GM21529 (cell line): ENCODE measurements at regions not wholly inside any gene's neighbourhood (a gene's known extent, or its start where the extent isn't known, plus 50 kb on each side); places are given as distances from the start of the nearest gene placed in this dataset.

Experiments
- ATAC-seq: cut with Tn5 transposase; IDR thresholded peaks from one replicate; pipeline ENCODE4 v1.9.1; 2021; ENCODE audit not compliant: unreplicated experiment

DNA sequence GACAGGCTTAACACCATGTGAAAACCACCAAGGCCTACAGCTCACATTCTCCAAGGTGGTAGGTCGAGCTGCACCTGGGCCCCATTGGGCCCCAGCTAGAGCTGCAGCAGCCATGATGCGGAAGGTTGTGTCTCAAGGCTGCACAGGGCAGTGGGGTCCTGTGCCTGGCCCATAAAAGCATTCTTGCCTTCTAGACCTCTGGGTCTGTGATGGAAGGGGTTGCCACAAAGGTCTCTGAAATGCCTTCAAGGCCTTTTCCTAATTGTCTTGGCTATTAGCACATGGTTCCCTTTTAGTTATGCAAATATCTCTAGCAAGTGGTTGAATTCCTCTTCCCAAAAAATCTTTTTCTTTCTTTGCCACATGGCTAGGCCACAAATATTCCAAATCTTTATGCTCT lies 52.5 kb upstream of the C11orf58 start:
- no peak for ATAC-seq

DNA sequence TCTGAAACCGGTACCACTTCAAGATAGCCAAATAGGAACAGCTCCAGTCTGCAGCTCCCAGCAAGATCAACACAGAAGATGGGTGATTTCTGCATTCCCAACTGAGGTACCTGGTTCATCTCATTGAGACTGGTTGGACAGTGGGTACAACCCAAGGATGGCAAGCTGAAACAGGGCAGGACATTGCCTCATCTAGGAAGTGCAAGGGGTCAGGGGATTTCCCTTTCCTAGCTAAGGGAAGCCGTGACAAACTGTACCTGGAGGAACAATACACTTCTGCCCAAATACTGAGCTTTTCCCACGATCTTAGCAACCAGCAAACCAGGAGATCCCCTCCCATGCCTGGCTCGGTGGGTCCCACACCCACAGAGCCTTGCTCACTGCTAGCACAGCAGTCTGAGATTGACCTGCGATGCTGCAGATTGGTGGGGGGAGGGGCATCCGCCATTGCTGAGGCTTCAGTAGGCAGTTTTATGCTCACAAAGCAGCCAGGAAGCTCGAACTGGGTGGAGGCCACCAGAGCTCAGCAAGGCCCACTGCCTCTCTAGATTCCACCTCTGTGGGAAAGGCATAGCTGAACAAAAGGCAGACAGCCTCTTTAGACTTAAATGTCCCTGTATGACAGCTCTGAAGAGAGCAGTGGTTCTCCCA lies 59.9 kb upstream of the C11orf58 start:
- no peak for ATAC-seq

- no peak for ATAC-seq
These were observed 68.5 kb upstream of the C11orf58 start for GRCh38 chr11:16669799-16670415.

DNA sequence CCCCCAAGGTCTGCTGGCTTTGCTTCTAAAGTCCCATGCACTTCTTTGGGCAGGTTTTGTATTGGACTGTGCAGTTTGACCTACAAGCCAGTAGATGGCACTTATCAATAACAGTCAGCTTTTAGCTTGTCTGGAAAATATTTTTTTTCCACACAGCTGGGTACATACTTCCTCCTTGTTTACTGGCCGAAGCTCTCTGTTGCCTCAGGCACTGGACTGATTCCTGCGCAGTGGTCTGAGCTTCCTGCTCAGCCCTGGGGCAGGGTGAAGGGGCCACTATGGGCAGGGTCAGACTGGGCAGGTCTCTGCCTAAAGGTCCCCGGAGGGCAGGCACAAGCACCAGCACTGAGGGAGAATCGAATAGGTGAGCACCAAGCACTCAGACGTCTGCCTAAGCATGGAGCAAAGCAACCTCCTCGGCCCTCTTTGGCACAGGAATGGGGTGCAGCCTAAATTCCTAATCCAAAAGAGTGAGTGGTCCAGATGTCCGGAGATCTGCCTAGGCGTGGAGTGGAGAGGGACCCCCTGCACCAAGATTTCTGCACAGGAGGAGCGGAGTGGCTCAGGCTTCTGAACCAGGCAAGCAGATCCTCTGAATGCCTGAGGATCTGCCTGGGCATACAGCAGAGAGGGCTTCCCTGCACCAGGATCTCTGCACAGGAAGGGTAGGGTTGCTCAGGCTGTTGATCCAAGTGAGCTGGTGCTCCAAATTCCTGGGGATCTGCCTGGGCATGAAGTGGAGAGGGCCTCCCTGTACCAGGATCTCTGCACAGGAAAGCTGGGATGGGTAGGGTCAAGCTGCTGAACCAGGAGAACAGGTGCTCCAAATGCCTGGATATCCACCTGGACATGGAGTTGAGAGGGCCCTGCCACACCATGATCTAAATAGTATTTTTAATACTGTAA lies 105.9 kb upstream of the C11orf58 start:
- no peak for ATAC-seq

- no peak for ATAC-seq
These were observed 107.8 kb upstream of the C11orf58 start for GRCh38 chr11:16630651-16631050.

- no peak for ATAC-seq
These were observed 120.0 kb upstream of the C11orf58 start for GRCh38 chr11:16618431-16618830.

GRCh38 chr11:16615480-16615879 lies 123.0 kb upstream of the C11orf58 start:
- no peak for ATAC-seq

DNA sequence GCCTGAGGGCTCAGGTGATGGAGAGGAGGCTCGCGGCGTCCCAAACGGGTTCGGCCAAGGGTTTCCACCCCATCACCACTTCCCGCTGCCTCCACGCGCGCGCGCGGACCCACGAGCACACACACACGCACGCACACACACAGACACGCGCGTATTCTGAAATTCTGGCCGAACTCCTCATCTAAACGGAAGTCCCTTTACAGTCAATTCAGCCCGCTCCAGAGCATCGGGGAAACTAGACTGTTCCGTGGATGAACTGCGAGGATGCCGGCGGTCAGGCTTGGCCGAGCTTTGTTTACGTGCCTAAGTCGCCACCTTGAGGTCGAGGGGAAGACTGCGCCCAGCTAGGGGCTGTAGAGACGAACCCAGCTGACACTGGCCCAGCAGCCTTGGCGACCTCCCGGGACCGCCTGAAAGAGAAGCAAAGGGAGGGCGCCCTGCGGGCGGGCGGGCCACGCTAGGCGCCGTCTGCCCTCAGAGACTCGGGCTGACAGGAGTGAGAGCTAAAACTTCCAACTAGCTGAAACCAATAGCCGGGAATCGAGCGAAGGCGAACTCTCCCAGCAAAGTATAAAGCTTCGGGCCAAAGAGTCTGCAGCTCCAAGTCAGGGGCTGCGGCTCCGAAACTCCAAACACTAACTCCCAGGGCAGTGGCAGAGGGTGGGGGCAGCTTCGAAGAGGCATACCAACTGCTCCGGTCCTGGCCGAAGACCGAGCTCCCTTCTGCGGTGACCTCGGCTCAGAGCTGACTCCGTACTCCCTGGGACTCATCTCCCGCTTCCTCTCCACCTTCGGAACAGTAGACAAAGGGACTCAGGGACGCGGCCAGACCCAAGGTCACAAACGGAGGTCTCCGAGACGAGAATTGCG lies 124.7 kb upstream of the C11orf58 start:
- peak; percentile 99 for ATAC-seq

- ATAC-seq, result no peak
These were observed 125.3 kb upstream of the C11orf58 start for GRCh38 chr11:16613262-16613511.

- no peak for ATAC-seq
These were observed 125.7 kb upstream of the C11orf58 start for GRCh38 chr11:16612566-16613261.

DNA sequence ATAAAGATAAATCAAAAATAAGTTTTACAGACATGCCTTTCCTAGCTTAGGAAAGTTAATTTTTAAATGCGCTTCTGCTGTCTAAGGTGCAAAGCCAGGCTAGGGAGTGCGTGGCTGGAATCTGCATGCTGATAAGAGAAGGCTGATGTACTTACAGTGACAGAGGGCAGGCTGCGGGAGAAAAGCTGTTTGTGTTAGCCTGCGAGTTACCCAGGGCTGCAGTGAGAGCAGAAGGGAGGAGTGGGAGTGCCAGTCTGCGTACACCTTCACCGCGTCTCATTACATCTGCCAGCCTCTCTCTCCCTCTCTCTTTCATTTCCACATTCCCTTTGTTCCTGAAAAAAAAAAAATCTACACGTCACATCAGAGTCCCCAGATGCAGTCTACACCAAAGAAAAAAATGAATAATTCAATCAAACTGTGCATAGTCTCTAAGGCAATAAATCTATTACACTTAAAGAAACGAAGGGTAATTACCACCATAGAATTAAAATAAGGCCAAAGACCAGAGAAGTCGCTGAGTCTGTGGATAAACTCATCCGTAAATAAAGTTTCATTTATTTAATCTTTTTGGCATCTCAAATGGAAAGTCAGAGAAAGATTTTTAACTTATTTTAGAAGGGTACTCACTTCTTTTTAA lies 126.4 kb upstream of the C11orf58 start:
- no peak for ATAC-seq

- ATAC-seq, result no peak
These were observed 127.0 kb upstream of the C11orf58 start for GRCh38 chr11:16611401-16611921.

GRCh38 chr11:16610738-16611388 lies 127.6 kb upstream of the C11orf58 start:
- ATAC-seq, result no peak

GRCh38 chr11:16610213-16610737 lies 128.2 kb upstream of the C11orf58 start:
- ATAC-seq, result no peak

DNA sequence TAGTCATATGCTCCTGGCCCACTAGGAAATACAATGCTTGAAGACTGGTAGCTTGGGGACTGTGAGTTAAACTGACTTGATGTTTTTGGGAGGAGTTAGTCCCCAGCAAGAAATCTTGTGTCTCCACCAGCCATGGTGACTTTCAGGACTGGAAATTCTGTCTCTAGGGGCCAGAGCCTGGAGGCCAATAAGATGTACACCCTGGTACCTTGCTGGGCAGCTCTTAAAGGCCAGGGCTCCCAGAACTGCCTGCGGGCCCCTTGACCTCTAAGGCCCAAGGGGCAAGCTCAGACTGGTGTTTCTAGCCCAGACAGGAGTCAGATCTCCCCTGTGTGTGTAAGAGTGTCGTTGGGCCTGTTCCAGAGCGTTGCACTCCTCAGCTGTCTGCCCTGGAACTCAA lies 128.7 kb upstream of the C11orf58 start:
- no peak for ATAC-seq

DNA sequence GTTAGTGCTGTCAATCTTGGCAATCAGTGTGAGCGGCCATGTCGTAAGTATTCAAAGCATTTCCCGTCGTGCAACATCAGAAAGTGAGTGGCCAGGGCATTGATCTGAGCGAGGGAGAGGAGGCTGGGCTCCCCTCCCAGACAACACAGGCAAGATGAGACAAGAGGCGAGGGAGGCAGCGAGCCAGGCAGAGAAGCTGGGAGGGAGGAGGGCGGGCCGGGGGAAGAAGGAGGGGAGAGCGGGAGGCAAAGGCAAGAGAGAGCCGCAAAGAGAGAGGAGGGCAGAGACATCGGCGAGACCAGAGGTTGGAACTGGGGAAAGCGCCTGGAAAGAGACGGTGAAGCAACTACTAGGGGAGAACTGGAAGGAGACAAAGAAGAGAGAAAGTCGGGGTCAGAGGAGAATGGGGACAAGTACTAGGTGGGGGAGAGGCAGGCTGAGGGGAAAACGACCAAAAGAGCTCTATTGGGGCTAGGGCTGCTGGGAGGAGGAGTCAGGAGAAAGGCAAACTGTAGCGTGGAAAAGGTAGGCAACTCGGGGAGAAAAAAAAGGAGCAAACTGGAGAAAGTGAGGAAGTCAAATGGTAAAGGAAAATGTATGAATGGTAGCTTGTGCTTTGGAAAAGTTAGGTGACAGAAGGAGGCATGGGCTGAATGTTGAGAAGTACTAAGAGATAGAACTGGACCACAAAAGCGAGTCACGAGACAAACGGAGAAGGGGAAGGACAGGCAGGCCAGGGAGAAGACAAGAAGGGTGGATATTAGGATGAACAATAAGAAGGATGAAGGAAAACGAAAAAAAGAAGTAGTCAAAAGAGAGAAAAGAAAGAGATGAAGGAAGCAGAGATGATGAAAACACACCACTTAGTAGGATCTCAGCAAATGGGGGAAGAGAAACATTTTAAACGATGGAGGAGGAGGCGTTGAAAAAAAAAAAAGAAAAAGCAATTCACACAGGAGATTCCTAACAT lies 130.5 kb upstream of the C11orf58 start:
- no peak for ATAC-seq

GRCh38 chr11:16606784-16607674 lies 131.4 kb upstream of the C11orf58 start:
- ATAC-seq, result no peak
